ENCODE measurements at regions not wholly inside any gene's neighbourhood (a gene's known extent, or its start where the extent isn't known, plus 50 kb on each side); places are given as distances from the start of the nearest gene placed in this dataset.

DNA sequence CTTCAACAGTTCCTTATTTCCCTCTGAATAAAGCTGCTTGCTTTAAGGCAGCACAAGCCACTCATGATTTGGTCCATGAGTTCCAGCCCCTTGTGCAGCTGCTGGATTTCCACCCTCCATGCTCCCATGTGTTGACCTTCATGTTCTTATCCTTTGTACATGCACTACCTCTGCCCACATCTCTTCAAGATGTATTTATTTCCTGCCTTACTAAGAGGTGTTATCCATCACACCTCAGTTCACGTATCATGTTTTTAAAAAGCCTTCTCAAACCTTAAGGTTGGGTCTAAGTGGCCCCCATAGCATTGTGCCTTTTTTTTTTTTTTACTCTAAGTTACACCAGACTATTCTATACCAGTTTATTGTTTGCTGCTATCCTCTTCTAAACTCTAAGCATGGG is 107.7 kb downstream of the SIPA1L2 start:
- Mint-ChIP-seq H3K9me3 (ENCODE audit: low read depth) (no peaks in the 10 kb centered on the region), H3K27me3 (no peaks in the 10 kb centered on the region), H3K27ac (no peak overlapping the region), H3K36me3 (no peaks in the 10 kb centered on the region), H3K4me1 (no peaks in the 10 kb centered on the region), H3K4me3 (no peak overlapping the region)
- CTCF ChIA-PET = no interaction called here
- ATAC-seq (no peak), DNase-seq (no peak)

DNA sequence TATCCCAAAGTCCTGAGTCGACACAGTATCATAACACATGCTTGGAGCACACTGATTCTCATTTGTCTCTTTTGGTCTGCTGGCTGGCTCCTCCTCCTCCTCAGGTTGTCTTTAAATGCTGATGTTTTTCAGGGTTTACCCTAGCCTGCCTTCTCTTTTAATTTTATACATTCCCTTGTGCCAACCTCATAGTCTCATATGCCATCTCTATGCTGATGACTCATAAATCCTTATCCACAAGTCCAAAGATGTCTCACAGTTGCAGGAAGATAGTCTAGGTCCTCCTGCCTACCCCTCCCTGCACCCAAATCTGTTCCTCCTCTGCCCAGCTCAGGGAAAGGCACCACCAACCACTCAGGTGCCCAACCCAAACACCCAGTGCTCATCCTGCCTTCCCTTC is 108.3 kb downstream of the SIPA1L2 start:
- H3K27ac Mint-ChIP-seq = no peak overlapping the region
- CTCF ChIA-PET = no interaction called here
- H3K9me3 Mint-ChIP-seq (ENCODE audit: low read depth) = no peaks in the 10 kb centered on the region
- DNase-seq = no peak
- no peak overlapping the region for H3K4me3 Mint-ChIP-seq
- no peaks in the 10 kb centered on the region for H3K27me3 Mint-ChIP-seq
- no peaks in the 10 kb centered on the region for H3K4me1 Mint-ChIP-seq
- no peaks in the 10 kb centered on the region for H3K36me3 Mint-ChIP-seq
- ATAC-seq = no peak

GRCh38 chr1:232519186-232519585 is 110.7 kb downstream of the SIPA1L2 start:
- Mint-ChIP-seq H3K9me3 (ENCODE audit: low read depth) (no peaks in the 10 kb centered on the region), H3K36me3 (no peaks in the 10 kb centered on the region), H3K27ac (no peak overlapping the region), H3K4me3 (no peak overlapping the region), H3K27me3 (no peaks in the 10 kb centered on the region), H3K4me1 (no peaks in the 10 kb centered on the region)
- CTCF ChIA-PET = no interaction called here
- ATAC-seq = no peak
- no peak for DNase-seq

DNA sequence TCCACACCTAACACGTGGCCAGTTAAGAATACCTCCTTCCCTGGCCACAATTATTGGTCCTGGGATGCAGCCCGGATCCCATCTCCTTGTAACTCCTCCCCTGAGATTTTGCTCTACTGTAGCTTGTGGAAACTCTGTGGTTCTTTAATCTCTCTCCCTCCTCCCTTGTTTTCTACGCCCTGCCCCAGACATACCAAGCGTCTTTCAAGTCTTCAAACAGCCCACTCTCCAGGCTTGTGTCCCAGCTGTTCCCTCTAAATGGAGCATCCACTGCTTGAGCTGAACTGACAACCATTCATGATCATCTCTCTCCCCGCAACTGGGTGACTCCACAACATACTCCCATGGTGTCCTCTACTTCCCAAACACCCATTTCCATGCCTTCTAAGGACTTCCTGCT is 111.6 kb downstream of the SIPA1L2 start:
- no peaks in the 10 kb centered on the region for H3K4me1 Mint-ChIP-seq
- H3K36me3 Mint-ChIP-seq = no peaks in the 10 kb centered on the region
- ATAC-seq = no peak
- no peak overlapping the region for H3K4me3 Mint-ChIP-seq
- no peaks in the 10 kb centered on the region for H3K9me3 Mint-ChIP-seq (ENCODE audit: low read depth)
- H3K27me3 Mint-ChIP-seq = no peaks in the 10 kb centered on the region
- no peak for DNase-seq
- no peak overlapping the region for H3K27ac Mint-ChIP-seq
- CTCF ChIA-PET = no interaction called here

DNA sequence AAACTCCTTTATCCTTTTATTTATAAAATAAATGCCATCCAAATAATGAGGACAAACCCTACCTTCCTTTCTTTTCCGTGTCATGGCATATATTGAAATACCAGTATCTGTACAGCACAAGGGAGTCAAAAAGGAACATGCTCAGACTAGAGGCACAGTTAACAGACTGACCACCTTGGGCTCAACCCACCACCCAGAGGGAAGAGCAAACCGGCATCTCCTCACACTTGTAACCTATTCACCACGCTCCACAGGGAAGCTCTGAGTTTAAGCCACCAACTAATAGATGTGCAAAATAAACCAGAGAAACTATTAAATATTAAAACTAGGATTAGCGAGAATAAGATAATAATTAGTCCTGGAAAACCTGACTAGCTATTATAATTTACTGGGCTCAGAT is 112.7 kb downstream of the SIPA1L2 start:
- CTCF ChIA-PET = no interaction called here
- Mint-ChIP-seq H3K36me3 (no peaks in the 10 kb centered on the region), H3K4me1 (no peaks in the 10 kb centered on the region), H3K4me3 (no peak overlapping the region), H3K27ac (no peak overlapping the region), H3K27me3 (no peaks in the 10 kb centered on the region), H3K9me3 (ENCODE audit: low read depth) (no peaks in the 10 kb centered on the region)
- DNase-seq (no peak), ATAC-seq (no peak)

- no peak for ATAC-seq
- no peak for DNase-seq
- Mint-ChIP-seq H3K4me3 (no peak overlapping the region), H3K36me3 (no peaks in the 10 kb centered on the region), H3K9me3 (ENCODE audit: low read depth) (no peaks in the 10 kb centered on the region), H3K4me1 (no peaks in the 10 kb centered on the region), H3K27ac (no peak overlapping the region), H3K27me3 (no peaks in the 10 kb centered on the region)
- CTCF ChIA-PET = no interaction called here
Observed at GRCh38 chr1:232515706-232516105, 114.2 kb downstream of the SIPA1L2 start.

- Mint-ChIP-seq H3K4me1 (no peaks in the 10 kb centered on the region), H3K27me3 (no peaks in the 10 kb centered on the region), H3K4me3 (no peak overlapping the region), H3K9me3 (ENCODE audit: low read depth) (no peaks in the 10 kb centered on the region), H3K36me3 (no peaks in the 10 kb centered on the region), H3K27ac (no peak overlapping the region)
- ATAC-seq = no peak
- CTCF ChIA-PET = no interaction called here
- DNase-seq = no peak
Observed at GRCh38 chr1:232512712-232513111, 117.2 kb downstream of the SIPA1L2 start.

- Mint-ChIP-seq H3K27ac (no peak overlapping the region), H3K36me3 (no peaks in the 10 kb centered on the region), H3K4me3 (no peak overlapping the region), H3K9me3 (ENCODE audit: low read depth) (no peaks in the 10 kb centered on the region), H3K4me1 (no peaks in the 10 kb centered on the region), H3K27me3 (no peaks in the 10 kb centered on the region)
- DNase-seq (no peak), ATAC-seq (no peak)
- CTCF ChIA-PET = no interaction called here
Observed at GRCh38 chr1:232511172-232511571, 118.8 kb downstream of the SIPA1L2 start.

DNA sequence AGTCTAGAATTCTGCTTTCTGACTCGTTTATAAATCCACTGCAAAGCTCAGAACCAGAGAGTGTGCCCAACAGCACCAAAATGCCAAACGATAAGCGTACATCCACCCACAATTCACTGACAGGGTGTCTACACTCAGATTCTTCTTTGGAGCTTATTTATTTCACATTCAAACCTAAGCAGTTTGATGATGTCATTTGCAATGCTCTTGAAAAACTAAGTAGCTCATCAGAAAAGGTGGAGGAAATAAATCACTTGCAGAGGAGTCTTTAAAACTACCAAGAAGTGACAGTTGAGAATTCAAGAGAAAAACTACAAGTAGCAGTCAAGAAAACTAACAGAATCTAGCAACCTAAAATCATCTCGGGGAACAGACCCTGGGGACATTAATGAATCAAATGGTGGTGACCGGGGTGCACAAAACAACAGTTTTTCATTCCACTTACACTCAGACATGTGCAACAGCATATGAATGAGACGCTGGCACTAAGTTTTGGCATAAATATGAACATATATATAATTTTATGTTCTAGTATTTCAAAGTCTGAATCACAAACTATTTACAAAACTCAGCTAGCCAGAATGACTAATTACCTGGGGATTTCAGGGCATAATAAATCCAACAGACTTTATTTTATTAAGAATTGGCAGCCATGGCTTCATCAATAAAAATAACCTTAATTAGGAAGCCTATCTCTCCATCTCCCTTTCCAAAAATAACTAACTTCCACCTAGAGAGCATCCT is 119.4 kb downstream of the SIPA1L2 start:
- Mint-ChIP-seq H3K4me3 (no peak overlapping the region), H3K4me1 (no peaks in the 10 kb centered on the region), H3K36me3 (no peaks in the 10 kb centered on the region), H3K27ac (no peak overlapping the region), H3K27me3 (no peaks in the 10 kb centered on the region), H3K9me3 (ENCODE audit: low read depth) (no peaks in the 10 kb centered on the region)
- CTCF ChIA-PET = no interaction called here
- ATAC-seq = no peak
- no peak for DNase-seq

GRCh38 chr1:232509570-232509969 is 120.4 kb downstream of the SIPA1L2 start:
- CTCF ChIA-PET = no interaction called here
- H3K36me3 Mint-ChIP-seq = no peaks in the 10 kb centered on the region
- H3K9me3 Mint-ChIP-seq (ENCODE audit: low read depth) = no peaks in the 10 kb centered on the region
- H3K27me3 Mint-ChIP-seq = no peaks in the 10 kb centered on the region
- DNase-seq = no peak
- no peak for ATAC-seq
- H3K27ac Mint-ChIP-seq = no peak overlapping the region
- H3K4me1 Mint-ChIP-seq = no peaks in the 10 kb centered on the region
- no peak overlapping the region for H3K4me3 Mint-ChIP-seq

DNA sequence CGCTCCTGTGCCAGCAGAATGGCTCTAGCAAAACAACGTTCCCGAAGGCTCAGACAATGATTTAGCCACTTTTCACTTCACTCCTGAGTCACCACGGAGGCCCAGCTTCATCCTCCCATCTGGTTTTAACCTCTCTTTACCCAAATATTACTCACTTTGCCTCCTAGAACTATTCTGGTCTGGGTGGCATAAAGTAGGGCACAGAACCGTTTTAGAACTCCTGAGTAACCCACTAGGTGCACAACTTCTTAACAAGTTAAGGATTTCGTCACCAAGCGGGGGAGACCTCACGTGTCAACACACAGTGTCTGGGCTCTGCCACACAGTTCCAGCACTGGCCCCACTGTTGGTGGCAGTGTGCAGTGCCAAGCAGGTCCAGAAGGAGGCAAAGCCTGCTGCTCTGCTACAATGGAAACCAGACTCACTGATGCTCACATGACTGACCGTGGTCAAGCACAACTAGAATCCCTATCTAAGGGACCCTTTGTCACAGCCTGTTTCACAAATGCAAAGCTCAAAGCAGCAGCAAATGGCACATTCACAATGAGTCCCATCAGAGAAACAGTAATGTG is 121.7 kb downstream of the SIPA1L2 start:
- ATAC-seq (no peak), DNase-seq (no peak)
- Mint-ChIP-seq H3K4me1 (no peaks in the 10 kb centered on the region), H3K27me3 (no peaks in the 10 kb centered on the region), H3K4me3 (no peak overlapping the region), H3K9me3 (ENCODE audit: low read depth) (no peaks in the 10 kb centered on the region), H3K36me3 (no peaks in the 10 kb centered on the region), H3K27ac (no peak overlapping the region)
- CTCF ChIA-PET = interaction anchor here (0.7 kb wide), 1 partner anchor 306 kb away, joined by 3 read pairs; no protein-coding TSS in a partner anchor

DNA sequence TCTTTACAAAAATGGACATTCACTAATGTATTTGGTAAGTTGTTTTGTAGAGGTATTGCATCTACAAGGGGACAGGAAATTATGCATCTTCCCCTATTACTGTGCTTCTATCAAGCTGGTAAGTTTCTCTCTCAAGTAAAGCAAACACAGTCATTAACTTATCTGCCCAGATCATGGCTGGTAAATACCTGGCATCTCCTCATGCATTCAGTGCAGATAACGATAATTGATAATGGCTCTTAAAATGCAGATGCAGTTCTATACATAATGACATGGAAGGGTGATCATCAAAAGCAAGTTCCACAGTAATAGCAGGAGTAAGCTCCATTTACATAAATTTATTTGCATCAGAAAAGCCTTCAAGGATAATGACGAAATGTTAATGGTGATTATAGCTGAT is 122.4 kb downstream of the SIPA1L2 start:
- H3K9me3 Mint-ChIP-seq (ENCODE audit: low read depth) = no peaks in the 10 kb centered on the region
- ATAC-seq = no peak

GRCh38 chr1:232505884-232506283 is 124.0 kb downstream of the SIPA1L2 start:
- CTCF ChIA-PET = no interaction called here
- Mint-ChIP-seq H3K27me3 (no peaks in the 10 kb centered on the region), H3K4me1 (no peaks in the 10 kb centered on the region), H3K36me3 (no peaks in the 10 kb centered on the region), H3K9me3 (ENCODE audit: low read depth) (no peaks in the 10 kb centered on the region), H3K4me3 (no peak overlapping the region), H3K27ac (no peak overlapping the region)
- no peak for DNase-seq
- no peak for ATAC-seq

More for the DNA sequence above, 122.4 kb downstream of the SIPA1L2 start:
- Mint-ChIP-seq H3K36me3 (no peaks in the 10 kb centered on the region), H3K4me1 (no peaks in the 10 kb centered on the region), H3K27ac (no peak overlapping the region), H3K4me3 (no peak overlapping the region), H3K27me3 (no peaks in the 10 kb centered on the region)
- CTCF ChIA-PET = no interaction called here
- DNase-seq = no peak

- no peak for DNase-seq
- H3K9me3 Mint-ChIP-seq (ENCODE audit: low read depth) = no peaks in the 10 kb centered on the region
- no peak overlapping the region for H3K4me3 Mint-ChIP-seq
- H3K36me3 Mint-ChIP-seq = no peaks in the 10 kb centered on the region
- no peak for ATAC-seq
- H3K27ac Mint-ChIP-seq = no peak overlapping the region
- no peaks in the 10 kb centered on the region for H3K27me3 Mint-ChIP-seq
- CTCF ChIA-PET = no interaction called here
- H3K4me1 Mint-ChIP-seq = no peaks in the 10 kb centered on the region
Observed at GRCh38 chr1:232504651-232505050, 125.3 kb downstream of the SIPA1L2 start.

GRCh38 chr1:232503497-232503896 is 126.4 kb downstream of the SIPA1L2 start:
- Mint-ChIP-seq H3K9me3 (ENCODE audit: low read depth) (no peaks in the 10 kb centered on the region), H3K27ac (no peak overlapping the region), H3K27me3 (no peaks in the 10 kb centered on the region), H3K36me3 (no peaks in the 10 kb centered on the region), H3K4me3 (no peak overlapping the region), H3K4me1 (no peaks in the 10 kb centered on the region)
- CTCF ChIA-PET = no interaction called here
- no peak for DNase-seq
- no peak for ATAC-seq
